ENCODE measurements at regions not wholly inside any gene's neighbourhood (a gene's known extent, or its start where the extent isn't known, plus 50 kb on each side); places are given as distances from the start of the nearest gene placed in this dataset.

- TF ChIP-seq EP300 (IDR thresholded peaks at IDR 0.05) (no peak), POLR2A (IDR thresholded peaks at IDR 0.05) (no peak), POLR2AphosphoS5 (IDR thresholded peaks at IDR 0.05) (no peak)
- TF ChIP-seq, protein P1, sequence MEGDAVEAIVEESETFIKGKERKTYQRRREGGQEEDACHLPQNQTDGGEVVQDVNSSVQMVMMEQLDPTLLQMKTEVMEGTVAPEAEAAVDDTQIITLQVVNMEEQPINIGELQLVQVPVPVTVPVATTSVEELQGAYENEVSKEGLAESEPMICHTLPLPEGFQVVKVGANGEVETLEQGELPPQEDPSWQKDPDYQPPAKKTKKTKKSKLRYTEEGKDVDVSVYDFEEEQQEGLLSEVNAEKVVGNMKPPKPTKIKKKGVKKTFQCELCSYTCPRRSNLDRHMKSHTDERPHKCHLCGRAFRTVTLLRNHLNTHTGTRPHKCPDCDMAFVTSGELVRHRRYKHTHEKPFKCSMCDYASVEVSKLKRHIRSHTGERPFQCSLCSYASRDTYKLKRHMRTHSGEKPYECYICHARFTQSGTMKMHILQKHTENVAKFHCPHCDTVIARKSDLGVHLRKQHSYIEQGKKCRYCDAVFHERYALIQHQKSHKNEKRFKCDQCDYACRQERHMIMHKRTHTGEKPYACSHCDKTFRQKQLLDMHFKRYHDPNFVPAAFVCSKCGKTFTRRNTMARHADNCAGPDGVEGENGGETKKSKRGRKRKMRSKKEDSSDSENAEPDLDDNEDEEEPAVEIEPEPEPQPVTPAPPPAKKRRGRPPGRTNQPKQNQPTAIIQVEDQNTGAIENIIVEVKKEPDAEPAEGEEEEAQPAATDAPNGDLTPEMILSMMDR (IDR thresholded peaks at IDR 0.05): no peak
- Histone ChIP-seq H3K27me3 (no peaks in the 10 kb centered on the region), H3K36me3 (no peaks in the 10 kb centered on the region), H3K4me1 (peaks cover 0 to 10% (median 2%) of the 10 kb centered on the region in 4 donors), H3K27ac (no peak overlapping the region), H3K4me3 (no peak overlapping the region), H3K9me3 (no peaks in the 10 kb centered on the region)
- DNase-seq: no peak
- intact Hi-C loops (cut with DNase I): no loop called here
- 38 to 52% methylated on average over 4 of the region's 4 CpGs for WGBS, 2 donors
Measured at GRCh38 chr5:110104726-110105669, 415.3 kb downstream of the MAN2A1 start.

GRCh38 chr5:110105692-110106091, 416.0 kb downstream of the MAN2A1 start:
- no peaks in the 10 kb centered on the region for H3K9me3 ChIP-seq
- TF ChIP-seq POLR2AphosphoS5 (IDR thresholded peaks at IDR 0.05) (no peak), POLR2A (IDR thresholded peaks at IDR 0.05) (no peak), EP300 (IDR thresholded peaks at IDR 0.05) (no peak)
- TF ChIP-seq, protein P1 (IDR thresholded peaks at IDR 0.05): no peak
- H3K4me3 ChIP-seq: no peak overlapping the region
- no peak overlapping the region for H3K27ac ChIP-seq
- intact Hi-C loops (cut with DNase I): no loop called here
- H3K4me1 ChIP-seq: peaks cover 0 to 7% (median 0%) of the 10 kb centered on the region in 4 donors
- WGBS, 2 donors: 14 to 61% methylated on average over 2 of the region's 2 CpGs
- H3K36me3 ChIP-seq: no peaks in the 10 kb centered on the region
- DNase-seq: peak; percentile 59
- no peaks in the 10 kb centered on the region for H3K27me3 ChIP-seq

GRCh38 chr5:110106750-110107149, 417.0 kb downstream of the MAN2A1 start:
- Histone ChIP-seq H3K4me1 (peaks cover 0 to 1% (median 0%) of the 10 kb centered on the region in 4 donors), H3K27ac (no peak overlapping the region), H3K4me3 (no peak overlapping the region), H3K36me3 (no peaks in the 10 kb centered on the region), H3K9me3 (no peaks in the 10 kb centered on the region), H3K27me3 (no peaks in the 10 kb centered on the region)
- no peak for DNase-seq
- TF ChIP-seq EP300 (IDR thresholded peaks at IDR 0.05) (no peak), POLR2AphosphoS5 (IDR thresholded peaks at IDR 0.05) (no peak), POLR2A (IDR thresholded peaks at IDR 0.05) (no peak)
- TF ChIP-seq, protein P1 (IDR thresholded peaks at IDR 0.05): no peak
- intact Hi-C loops (cut with DNase I): no loop called here
- 29 to 77% methylated on average over 1 of the region's 1 CpG for WGBS, 2 donors

- Histone ChIP-seq H3K9me3 (no peaks in the 10 kb centered on the region), H3K36me3 (no peaks in the 10 kb centered on the region), H3K4me1 (no peaks in the 10 kb centered on the region), H3K27ac (no peak overlapping the region), H3K4me3 (no peak overlapping the region), H3K27me3 (no peaks in the 10 kb centered on the region)
- no peak for DNase-seq
- intact Hi-C loops (cut with DNase I): no loop called here
- no peak for TF ChIP-seq EP300 (IDR thresholded peaks at IDR 0.05)
- TF ChIP-seq, protein P1 (IDR thresholded peaks at IDR 0.05): no peak
- TF ChIP-seq POLR2AphosphoS5 (IDR thresholded peaks at IDR 0.05): no peak
- TF ChIP-seq POLR2A (IDR thresholded peaks at IDR 0.05): no peak
- 77 to 87% methylated on average over 4 of the region's 4 CpGs for WGBS, 2 donors
Measured at GRCh38 chr5:110108520-110108919, 418.8 kb downstream of the MAN2A1 start.
